22Rv1 (cell line): ENCODE measurements at regions not wholly inside any gene's neighbourhood (a gene's known extent, or its start where the extent isn't known, plus 50 kb on each side); places are given as distances from the start of the nearest gene placed in this dataset.

Experiments
- H3K27ac ChIP-seq: fragments of 450-650 bp; 2 replicates; pipeline ENCODE4 v1.5.1; 2017
- CTCF ChIP-seq: fragments of 450-650 bp; IDR thresholded peaks from 2 replicates; pipeline ENCODE4 v1.5.1; 2017; ENCODE audit warnings: mild to moderate bottlenecking
- ZFX ChIP-seq: fragments of 450-650 bp; IDR thresholded peaks from 2 replicates; pipeline ENCODE4 v1.6.1; 2017; ENCODE audit warnings: antibody characterized with exemption, borderline replicate concordance

- TF ChIP-seq CTCF, result no peak
- no peak for TF ChIP-seq ZFX
- no peak overlapping the region for H3K27ac ChIP-seq
Measured at GRCh38 chr4:17103231-17103630, 204.8 kb upstream of the LDB2 start.

GRCh38 chr4:17098996-17099395 lies 200.6 kb upstream of the LDB2 start:
- TF ChIP-seq ZFX (no peak), CTCF (no peak)
- H3K27ac ChIP-seq, result no peak overlapping the region

- H3K27ac ChIP-seq, result no peak overlapping the region
- TF ChIP-seq ZFX (no peak), CTCF (no peak)
Measured at GRCh38 chr4:17098401-17098800, 200.0 kb upstream of the LDB2 start.

- TF ChIP-seq CTCF (no peak), ZFX (no peak)
- H3K27ac ChIP-seq, result no peak overlapping the region
Measured at GRCh38 chr4:17097362-17097761, 198.9 kb upstream of the LDB2 start.

GRCh38 chr4:17096692-17097091 lies 198.2 kb upstream of the LDB2 start:
- TF ChIP-seq CTCF (no peak), ZFX (no peak)
- no peak overlapping the region for H3K27ac ChIP-seq

GRCh38 chr4:17095771-17096170 lies 197.3 kb upstream of the LDB2 start:
- no peak for TF ChIP-seq ZFX

GRCh38 chr4:17094876-17095210 lies 196.4 kb upstream of the LDB2 start:
- TF ChIP-seq CTCF (no peak), ZFX (no peak)
- H3K27ac ChIP-seq, result no peak overlapping the region

More at GRCh38 chr4:17095771-17096170, 197.3 kb upstream of the LDB2 start:
- no peak overlapping the region for H3K27ac ChIP-seq

GRCh38 chr4:17094159-17094875 lies 195.9 kb upstream of the LDB2 start:
- H3K27ac ChIP-seq, result no peak overlapping the region
- TF ChIP-seq ZFX, result no peak
- TF ChIP-seq CTCF, result no peak
